ENCODE measurements at regions not wholly inside any gene's neighbourhood (a gene's known extent, or its start where the extent isn't known, plus 50 kb on each side); places are given as distances from the start of the nearest gene placed in this dataset.
A peak's percentile ranks its signal among the peaks of the same experiment; 100 is the strongest.

GRCh38 chr6:29884261-29884660 is 56.6 kb downstream of the HLA-G start:
- no peak for DNase-seq

- no peak for DNase-seq
These were observed 55.6 kb upstream of the HLA-A start for GRCh38 chr6:29886701-29887100.

- peak; percentile 57 for DNase-seq
These were observed 55.0 kb upstream of the HLA-A start for GRCh38 chr6:29887330-29887818.

- peak; percentile 82 for DNase-seq
These were observed 54.2 kb upstream of the HLA-A start for GRCh38 chr6:29887819-29888776.

Measured in effector CD8-positive, alpha-beta T cell (primary cell).